Prostate gland (tissue), 2 donors: ENCODE measurements at regions not wholly inside any gene's neighbourhood (a gene's known extent, or its start where the extent isn't known, plus 50 kb on each side); places are given as distances from the start of the nearest gene placed in this dataset.

Experiments used
- DNase-seq: peaks from one replicate; pipeline ENCODE4 v3.0.0-alpha.2; 2019; ENCODE audit warnings: low spot score
- H3K27ac ChIP-seq, 2 donors: fragments of 200-600 bp; sonication (generic); 2 replicates each; pipeline ENCODE4 v1.5.1; 2017 to 2019
- H3K27me3 ChIP-seq: fragments of 200-600 bp; sonication (generic); replicated peaks from 2 replicates; pipeline ENCODE4 v1.5.1; 2019; ENCODE audit not compliant: insufficient read depth
- H3K36me3 ChIP-seq, 2 donors: fragments of 200-600 bp; sonication (generic); 1 replicate in 1 of 2; 2 replicates in 1 of 2; pipeline versions ENCODE4 v1.5.1 to v1.8.1; 2017 to 2019
- H3K4me1 ChIP-seq: fragments of 200-600 bp; sonication (generic); replicated peaks from 2 replicates; pipeline ENCODE4 v1.5.1; 2019
- H3K4me3 ChIP-seq, 2 donors: fragments of 200-600 bp; sonication (generic); 2 replicates each; pipeline ENCODE4 v1.5.1; 2017 to 2019
- H3K9me3 ChIP-seq: fragments of 200-600 bp; sonication (generic); 2 replicates; pipeline ENCODE4 v1.5.1; 2017
- CTCF ChIP-seq, 4 experiments: fragments of 200-600 bp in 2 of 4; fragments of 450-650 bp in 2 of 4; sonication (generic) in 2 of 4; IDR thresholded peaks; 1 replicate in 3 of 4; 2 replicates in 1 of 4; pipeline ENCODE4 v1.5.1; 2016 to 2019; ENCODE audit warnings: antibody characterized with exemption in 4 of 4, mild to moderate bottlenecking in 2 of 4, moderate library complexity in 2 of 4
- POLR2A ChIP-seq: fragments of 450-650 bp; IDR thresholded peaks from one replicate; pipeline ENCODE4 v1.6.1; 2016; ENCODE audit warnings: antibody characterized with exemption, mild to moderate bottlenecking
- POLR2AphosphoS5 ChIP-seq: sonication (generic); formaldehyde crosslinking; IDR thresholded peaks from one replicate; pipeline ENCODE4 v1.6.1; 2017; ENCODE audit warnings: antibody characterized with exemption
- WGBS: methylation state at CpG from one replicate; pipeline ENCODE4 v1.1.5; 2018; 5-methylcytosine and 5-hydroxymethylcytosine counted together
- intact Hi-C: fragments of 100-400 bp; cut with DNase I; formaldehyde crosslinking; loops from one replicate; pipeline ENCODE4 v1.14.2; 2022

DNA sequence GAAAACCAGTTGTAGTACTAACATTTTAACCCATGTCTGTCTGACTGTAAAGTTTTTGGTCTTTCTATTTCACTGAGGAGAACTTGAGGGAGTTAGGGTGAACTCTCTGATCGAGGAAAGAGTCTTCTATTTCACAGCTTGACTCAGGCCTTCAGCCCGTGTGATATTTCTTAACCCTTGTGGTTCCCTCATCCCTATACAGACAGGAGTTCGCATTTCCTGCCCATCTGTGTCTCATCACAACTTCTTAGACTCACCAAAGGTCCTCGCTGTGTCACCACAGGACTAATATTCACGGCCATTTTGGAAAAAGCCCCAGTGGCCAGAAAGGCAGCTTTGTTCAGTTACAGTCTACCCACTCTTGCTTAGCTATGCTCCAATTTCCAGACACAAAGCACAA is 172.8 kb downstream of the FAM181B start:
- no peaks in the 10 kb centered on the region for H3K27me3 ChIP-seq
- no peak for DNase-seq
- no peaks in the 10 kb centered on the region for H3K9me3 ChIP-seq
- intact Hi-C loops: no loop called here
- H3K4me1 ChIP-seq: no peaks in the 10 kb centered on the region
- H3K36me3 ChIP-seq: no peaks in the 10 kb centered on the region
- H3K27ac ChIP-seq: no peak overlapping the region
- no peak overlapping the region for H3K4me3 ChIP-seq
- TF ChIP-seq POLR2AphosphoS5 (no peak), POLR2A (no peak), CTCF (IDR thresholded peaks at IDR 0.05) (no peak)
- WGBS: 66% methylated on average over 5 of the region's 5 CpGs

DNA sequence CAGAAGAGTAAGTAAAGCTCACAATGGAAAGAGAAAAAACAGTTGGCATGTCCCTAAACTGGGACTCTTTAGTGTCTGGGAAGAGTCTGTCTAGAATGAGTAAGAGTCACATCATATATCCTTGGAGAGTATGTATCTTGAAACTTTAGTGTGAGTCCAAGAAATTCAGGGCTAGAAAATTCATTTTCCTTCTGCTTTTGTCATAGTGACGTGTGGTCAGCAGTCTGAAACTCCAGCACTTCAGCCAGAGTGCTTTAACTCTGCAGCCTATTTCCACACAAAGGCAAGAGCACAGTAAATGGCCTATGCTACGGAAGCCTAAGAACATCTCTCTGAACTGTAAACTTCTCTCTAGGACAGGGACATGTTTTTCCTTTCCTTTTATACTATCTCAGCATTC is 174.1 kb downstream of the FAM181B start:
- TF ChIP-seq CTCF (IDR thresholded peaks at IDR 0.05): no peak
- no peak for TF ChIP-seq POLR2AphosphoS5
- TF ChIP-seq POLR2A: no peak
- no peak overlapping the region for H3K27ac ChIP-seq
- H3K27me3 ChIP-seq: no peaks in the 10 kb centered on the region
- intact Hi-C loops: no loop called here
- H3K9me3 ChIP-seq: no peaks in the 10 kb centered on the region
- H3K36me3 ChIP-seq: no peaks in the 10 kb centered on the region
- H3K4me1 ChIP-seq: no peaks in the 10 kb centered on the region
- no peak overlapping the region for H3K4me3 ChIP-seq
- no peak for DNase-seq
- 79% methylated on average over 2 of the region's 2 CpGs for WGBS

DNA sequence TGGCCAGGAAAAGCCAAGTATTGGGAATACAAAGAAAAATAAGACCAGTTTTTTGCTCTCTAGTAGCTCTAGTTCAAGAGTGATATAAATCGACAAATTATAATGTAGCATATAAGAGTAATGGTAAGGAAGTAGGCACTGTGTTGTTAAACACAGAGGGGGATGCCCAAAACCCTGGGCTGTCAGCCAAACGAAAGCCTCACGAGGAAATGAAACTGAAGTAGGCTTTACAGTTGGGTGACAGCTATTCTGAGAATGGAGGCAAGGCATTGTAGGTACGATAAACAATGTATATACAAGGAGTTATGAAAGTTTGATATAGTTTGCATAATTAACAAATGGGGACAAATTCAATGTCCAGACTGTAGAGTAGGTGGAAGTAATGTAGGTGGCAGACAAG is 176.4 kb downstream of the FAM181B start:
- H3K27me3 ChIP-seq: no peaks in the 10 kb centered on the region
- H3K4me3 ChIP-seq: no peak overlapping the region
- no peaks in the 10 kb centered on the region for H3K4me1 ChIP-seq
- H3K27ac ChIP-seq: no peak overlapping the region
- H3K36me3 ChIP-seq: no peaks in the 10 kb centered on the region
- intact Hi-C loops: no loop called here
- WGBS: 70% methylated on average over 4 of the region's 4 CpGs
- H3K9me3 ChIP-seq: no peaks in the 10 kb centered on the region
- DNase-seq: no peak
- no peak for TF ChIP-seq POLR2AphosphoS5
- TF ChIP-seq POLR2A: no peak

- no peak for TF ChIP-seq POLR2AphosphoS5
- no peak for TF ChIP-seq POLR2A
- no peak for TF ChIP-seq CTCF (IDR thresholded peaks at IDR 0.05)
- no peaks in the 10 kb centered on the region for H3K27me3 ChIP-seq
- intact Hi-C loops: no loop called here
- no peaks in the 10 kb centered on the region for H3K9me3 ChIP-seq
- no peak overlapping the region for H3K27ac ChIP-seq
- H3K4me3 ChIP-seq: no peak overlapping the region
- DNase-seq: no peak
- H3K4me1 ChIP-seq: no peaks in the 10 kb centered on the region
- H3K36me3 ChIP-seq: no peaks in the 10 kb centered on the region
These were observed 177.5 kb downstream of the FAM181B start for GRCh38 chr11:82556210-82556609.

DNA sequence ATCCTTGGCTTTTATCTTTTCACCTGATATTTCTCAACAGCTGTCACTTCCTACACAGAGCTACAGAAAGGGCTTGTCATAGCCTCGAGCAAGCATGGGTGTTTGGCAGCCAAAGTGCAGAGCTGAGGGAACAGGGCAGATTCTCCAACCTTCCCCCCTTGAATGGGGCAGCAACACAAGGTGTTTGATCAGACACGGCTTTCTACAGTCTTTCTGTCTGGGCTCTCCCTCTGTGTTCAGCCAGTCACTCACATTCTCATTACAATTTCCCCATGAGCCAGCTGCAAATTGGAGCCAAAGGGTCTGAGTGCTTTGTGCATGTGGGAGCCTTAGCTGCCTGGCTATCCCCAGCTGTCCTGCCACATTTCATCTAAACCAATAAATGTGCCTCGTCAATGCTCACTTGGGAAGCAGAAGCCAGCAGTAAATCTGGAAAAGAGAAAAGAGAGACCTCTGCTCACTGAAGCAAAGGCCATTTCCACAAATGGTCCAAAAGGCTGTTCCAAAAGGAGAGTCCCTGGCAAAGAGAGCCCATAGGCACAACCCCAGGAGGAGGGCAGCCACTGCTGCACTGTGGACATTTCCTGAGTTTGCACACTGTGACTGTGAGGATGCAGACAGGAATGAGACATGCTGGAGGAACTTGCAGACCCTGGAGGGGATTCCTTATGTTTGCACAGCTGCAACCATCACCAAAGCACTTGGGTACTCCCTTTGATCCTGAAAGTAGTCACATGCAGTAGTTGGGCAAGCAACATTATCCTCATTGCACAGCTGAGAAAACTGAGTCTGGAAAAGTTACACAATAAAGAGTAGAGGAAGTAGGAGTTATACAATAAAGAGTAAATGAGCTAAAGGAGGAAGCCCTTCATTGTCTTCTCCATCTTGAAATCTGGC is 186.8 kb downstream of the FAM181B start:
- Histone ChIP-seq H3K9me3 (no peaks in the 10 kb centered on the region), H3K36me3 (no peaks in the 10 kb centered on the region), H3K27ac (no peak overlapping the region), H3K4me1 (no peaks in the 10 kb centered on the region), H3K27me3 (no peaks in the 10 kb centered on the region), H3K4me3 (no peak overlapping the region)
- DNase-seq: no peak
- intact Hi-C loops: no loop called here
- 6% methylated on average over 3 of the region's 3 CpGs for WGBS
- no peak for TF ChIP-seq CTCF (IDR thresholded peaks at IDR 0.05)
- TF ChIP-seq POLR2A: no peak
- TF ChIP-seq POLR2AphosphoS5: no peak
